Left ventricle myocardium inferior (tissue), 1 donor: ENCODE measurements at regions not wholly inside any gene's neighbourhood (a gene's known extent, or its start where the extent isn't known, plus 50 kb on each side); places are given as distances from the start of the nearest gene placed in this dataset.

Experiments used
- DNase-seq: peaks from one replicate; pipeline ENCODE4 v3.0.0-alpha.2; 2020
- H3K27ac ChIP-seq: fragments of 200-600 bp; replicated peaks from 2 replicates; pipeline ENCODE4 v1.8.0; 2021
- H3K27me3 ChIP-seq: fragments of 200-600 bp; 2 replicates; pipeline ENCODE4 v1.8.0; 2021; ENCODE audit warnings: low read depth
- H3K36me3 ChIP-seq: fragments of 200-600 bp; 2 replicates; pipeline ENCODE4 v1.8.0; 2021
- H3K4me1 ChIP-seq: fragments of 200-600 bp; 2 replicates; pipeline ENCODE4 v1.8.0; 2021
- H3K4me3 ChIP-seq: fragments of 200-600 bp; 2 replicates; pipeline ENCODE4 v1.8.0; 2021; ENCODE audit warnings: mild to moderate bottlenecking, moderate library complexity
- H3K9me3 ChIP-seq: fragments of 200-600 bp; replicated peaks from 2 replicates; pipeline ENCODE4 v1.8.0; 2021
- intact Hi-C: fragments of 100-400 bp; cut with micrococcal nuclease; formaldehyde crosslinking; loops from one replicate; pipeline ENCODE4 v1.11.0; 2022
- TF ChIP-seq, protein P1 (sequence below): fragments of 200-600 bp; IDR thresholded peaks from 2 replicates; pipeline ENCODE4 v1.8.0; 2021; ENCODE audit warnings: antibody characterized with exemption, mild to moderate bottlenecking, borderline replicate concordance
- donor health status: DM: no; HTN: yes; CAD: no; lungs with severe emphysema.

DNA sequence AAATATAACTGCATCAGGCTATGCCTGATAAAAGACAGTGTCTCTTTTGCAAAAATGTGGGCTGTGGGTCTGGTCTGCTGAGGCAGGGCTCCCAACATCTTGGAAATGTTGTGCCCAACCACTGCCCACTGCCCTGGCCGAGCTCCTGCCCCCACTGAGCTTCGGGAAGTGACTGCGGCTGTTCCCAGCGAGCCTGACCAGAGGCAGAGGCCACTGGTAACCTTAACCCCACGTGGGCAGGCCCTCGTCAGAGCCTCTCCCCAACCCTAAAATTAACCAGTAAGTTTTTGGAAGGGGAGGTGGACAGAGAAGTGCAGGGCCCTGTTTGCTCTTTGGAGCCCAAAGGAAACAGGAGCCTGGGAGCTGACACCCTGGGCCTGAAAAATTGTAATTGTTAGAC lies 225.9 kb downstream of the MAFB start:
- Histone ChIP-seq H3K36me3 (no peaks in the 10 kb centered on the region), H3K27me3 (no peaks in the 10 kb centered on the region), H3K27ac (no peak overlapping the region), H3K4me1 (no peaks in the 10 kb centered on the region), H3K4me3 (no peak overlapping the region), H3K9me3 (no peaks in the 10 kb centered on the region)
- TF ChIP-seq, protein P1, sequence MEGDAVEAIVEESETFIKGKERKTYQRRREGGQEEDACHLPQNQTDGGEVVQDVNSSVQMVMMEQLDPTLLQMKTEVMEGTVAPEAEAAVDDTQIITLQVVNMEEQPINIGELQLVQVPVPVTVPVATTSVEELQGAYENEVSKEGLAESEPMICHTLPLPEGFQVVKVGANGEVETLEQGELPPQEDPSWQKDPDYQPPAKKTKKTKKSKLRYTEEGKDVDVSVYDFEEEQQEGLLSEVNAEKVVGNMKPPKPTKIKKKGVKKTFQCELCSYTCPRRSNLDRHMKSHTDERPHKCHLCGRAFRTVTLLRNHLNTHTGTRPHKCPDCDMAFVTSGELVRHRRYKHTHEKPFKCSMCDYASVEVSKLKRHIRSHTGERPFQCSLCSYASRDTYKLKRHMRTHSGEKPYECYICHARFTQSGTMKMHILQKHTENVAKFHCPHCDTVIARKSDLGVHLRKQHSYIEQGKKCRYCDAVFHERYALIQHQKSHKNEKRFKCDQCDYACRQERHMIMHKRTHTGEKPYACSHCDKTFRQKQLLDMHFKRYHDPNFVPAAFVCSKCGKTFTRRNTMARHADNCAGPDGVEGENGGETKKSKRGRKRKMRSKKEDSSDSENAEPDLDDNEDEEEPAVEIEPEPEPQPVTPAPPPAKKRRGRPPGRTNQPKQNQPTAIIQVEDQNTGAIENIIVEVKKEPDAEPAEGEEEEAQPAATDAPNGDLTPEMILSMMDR, result no peak
- no peak for DNase-seq
- intact Hi-C loops, result no loop called here

DNA sequence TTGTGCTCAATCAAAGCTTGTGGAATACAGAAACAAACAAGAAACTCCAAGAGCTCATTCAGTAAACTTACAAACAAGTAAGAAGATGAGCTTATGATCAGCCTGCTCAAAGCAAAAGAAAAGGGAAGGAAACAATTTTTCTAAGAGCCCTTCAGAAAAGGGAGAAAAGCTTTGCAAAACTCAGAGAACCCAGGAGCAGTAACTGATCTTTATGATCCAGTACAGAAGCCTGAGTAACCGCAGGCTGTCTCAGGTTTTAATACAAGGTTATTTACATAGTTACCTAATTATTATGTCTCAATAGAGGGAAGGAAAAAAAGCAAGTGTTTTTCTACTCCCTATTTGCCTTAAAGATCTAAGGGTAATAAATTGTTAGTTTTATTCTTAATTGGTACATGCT lies 226.5 kb downstream of the MAFB start:
- no peak for DNase-seq
- TF ChIP-seq, protein P1, result no peak
- Histone ChIP-seq H3K9me3 (no peaks in the 10 kb centered on the region), H3K4me1 (no peaks in the 10 kb centered on the region), H3K4me3 (no peak overlapping the region), H3K27ac (no peak overlapping the region), H3K27me3 (peaks cover under 1% of the 10 kb centered on the region), H3K36me3 (no peaks in the 10 kb centered on the region)
- intact Hi-C loops, result no loop called here

DNA sequence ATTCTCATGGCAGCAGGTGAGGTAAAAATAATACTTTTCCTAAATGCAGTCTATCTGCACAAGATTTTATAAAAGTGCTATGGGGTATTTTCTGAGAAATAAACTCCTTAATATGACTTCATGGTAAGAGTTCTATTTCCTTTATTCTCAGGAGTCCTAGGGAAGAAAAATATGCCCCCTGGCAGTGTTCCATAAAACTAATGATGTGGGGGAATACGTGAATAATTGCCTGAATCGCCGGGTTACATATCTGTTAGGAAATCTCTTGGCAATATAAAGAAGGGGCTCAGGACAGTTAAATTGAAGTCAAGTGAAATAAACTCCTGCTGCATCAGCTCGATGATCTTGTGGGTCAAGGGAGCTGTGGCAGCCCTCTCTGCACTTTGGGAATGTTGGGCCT lies 229.7 kb downstream of the MAFB start:
- Histone ChIP-seq H3K4me1 (no peaks in the 10 kb centered on the region), H3K36me3 (no peaks in the 10 kb centered on the region), H3K27me3 (peaks cover 8% of the 10 kb centered on the region), H3K4me3 (no peak overlapping the region), H3K9me3 (no peaks in the 10 kb centered on the region), H3K27ac (no peak overlapping the region)
- TF ChIP-seq, protein P1, result no peak
- DNase-seq, result no peak
- intact Hi-C loops, result no loop called here

DNA sequence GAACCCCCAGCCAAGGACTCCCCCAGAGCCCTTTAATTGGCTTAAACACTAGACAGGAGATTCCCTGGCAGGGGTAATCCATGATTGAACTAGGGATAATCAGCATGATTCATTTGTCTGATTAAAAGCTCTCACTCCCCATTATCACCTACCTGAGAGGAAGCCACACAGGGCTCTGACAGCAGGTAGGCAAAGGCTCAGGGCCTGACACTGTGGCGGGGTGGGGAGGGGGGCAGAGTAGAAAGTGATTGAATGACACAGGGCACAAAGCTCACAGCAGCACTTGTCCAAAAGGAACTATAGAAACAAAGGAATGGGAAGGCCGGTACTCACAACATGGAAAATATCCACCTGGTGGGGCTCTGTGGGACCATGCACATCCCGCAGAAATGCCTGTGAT lies 231.6 kb downstream of the MAFB start:
- intact Hi-C loops, result no loop called here
- Histone ChIP-seq H3K27ac (no peak overlapping the region), H3K4me1 (no peaks in the 10 kb centered on the region), H3K4me3 (no peak overlapping the region), H3K36me3 (no peaks in the 10 kb centered on the region), H3K27me3 (peaks cover 8% of the 10 kb centered on the region), H3K9me3 (no peaks in the 10 kb centered on the region)
- no peak for DNase-seq
- TF ChIP-seq, protein P1, result no peak

DNA sequence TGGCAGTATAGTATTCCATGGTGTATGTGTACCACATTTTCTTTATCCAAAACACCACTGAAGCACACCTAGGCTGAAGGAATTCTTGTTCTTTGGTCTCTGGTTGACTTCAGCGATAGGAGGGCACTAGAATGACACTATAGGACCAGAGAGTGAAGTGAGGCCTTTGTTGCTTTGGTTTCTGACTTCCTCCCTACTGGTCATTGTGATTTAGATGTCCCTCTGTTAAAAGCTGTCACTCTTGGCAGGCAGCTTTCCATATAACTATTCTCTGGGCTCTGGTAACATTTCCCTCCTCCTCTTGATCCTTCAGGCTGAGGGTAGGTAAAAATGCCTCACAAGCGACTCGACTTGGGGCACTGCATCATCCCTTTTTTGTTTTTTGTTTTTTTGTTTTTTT lies 236.3 kb downstream of the MAFB start:
- Histone ChIP-seq H3K27me3 (peaks cover 13% of the 10 kb centered on the region), H3K36me3 (no peaks in the 10 kb centered on the region), H3K4me3 (no peak overlapping the region), H3K4me1 (no peaks in the 10 kb centered on the region), H3K9me3 (no peaks in the 10 kb centered on the region), H3K27ac (no peak overlapping the region)
- TF ChIP-seq, protein P1, result no peak
- no peak for DNase-seq
- intact Hi-C loops, result no loop called here

DNA sequence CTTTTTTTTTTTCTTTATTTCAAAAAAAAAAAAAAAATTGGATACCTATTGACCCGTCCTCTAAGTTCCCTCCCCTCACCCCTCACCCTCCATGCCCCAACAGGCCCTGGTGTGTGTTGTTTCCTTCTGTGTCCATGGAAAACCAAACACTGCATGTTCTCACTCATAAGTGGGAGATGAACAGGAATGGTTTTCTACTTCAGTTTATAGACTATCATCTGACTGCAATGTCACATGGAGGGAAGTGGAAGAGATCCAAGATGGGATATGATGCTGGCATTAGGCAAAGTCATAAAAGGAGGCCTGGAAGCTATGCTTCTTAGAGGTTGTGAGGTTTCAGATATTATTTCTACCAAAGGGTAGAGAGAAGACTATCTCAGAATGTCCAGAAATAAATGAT lies 237.5 kb downstream of the MAFB start:
- H3K9me3 ChIP-seq, result no peaks in the 10 kb centered on the region
- no peak overlapping the region for H3K27ac ChIP-seq
- H3K27me3 ChIP-seq, result peaks cover 15% of the 10 kb centered on the region
- TF ChIP-seq, protein P1, result no peak
- no peaks in the 10 kb centered on the region for H3K4me1 ChIP-seq
- intact Hi-C loops, result no loop called here
- H3K4me3 ChIP-seq, result no peak overlapping the region
- DNase-seq, result no peak
- no peaks in the 10 kb centered on the region for H3K36me3 ChIP-seq
